Gastroesophageal sphincter (tissue), 3 donors: ENCODE measurements at regions not wholly inside any gene's neighbourhood (a gene's known extent, or its start where the extent isn't known, plus 50 kb on each side); places are given as distances from the start of the nearest gene placed in this dataset.

Experiments used
- EP300 ChIP-seq: sonication (generic); formaldehyde crosslinking; IDR thresholded peaks from one replicate; pipeline ENCODE4 v1.6.1; 2017; ENCODE audit warnings: antibody characterized with exemption, mild to moderate bottlenecking
- POLR2A ChIP-seq, 2 donors: fragments of 450-650 bp; IDR thresholded peaks; one replicate each; pipeline ENCODE4 v1.6.1; 2017; ENCODE audit warnings: antibody characterized with exemption in 2 of 2, mild to moderate bottlenecking in 2 of 2, moderate library complexity in 1 of 2
- POLR2AphosphoS5 ChIP-seq: sonication (generic); formaldehyde crosslinking; IDR thresholded peaks from one replicate; pipeline ENCODE4 v1.6.1; 2017; ENCODE audit warnings: antibody characterized with exemption
- TF ChIP-seq, protein P1 (sequence below), 4 experiments: fragments of 200-600 bp in 2 of 4; fragments of 450-650 bp in 2 of 4; sonication (generic) in 1 of 4; IDR thresholded peaks; one replicate each; pipeline ENCODE4 v1.5.1; 2017 to 2019; ENCODE audit warnings: antibody characterized with exemption in 4 of 4, mild to moderate bottlenecking in 2 of 4, moderate library complexity in 2 of 4

DNA sequence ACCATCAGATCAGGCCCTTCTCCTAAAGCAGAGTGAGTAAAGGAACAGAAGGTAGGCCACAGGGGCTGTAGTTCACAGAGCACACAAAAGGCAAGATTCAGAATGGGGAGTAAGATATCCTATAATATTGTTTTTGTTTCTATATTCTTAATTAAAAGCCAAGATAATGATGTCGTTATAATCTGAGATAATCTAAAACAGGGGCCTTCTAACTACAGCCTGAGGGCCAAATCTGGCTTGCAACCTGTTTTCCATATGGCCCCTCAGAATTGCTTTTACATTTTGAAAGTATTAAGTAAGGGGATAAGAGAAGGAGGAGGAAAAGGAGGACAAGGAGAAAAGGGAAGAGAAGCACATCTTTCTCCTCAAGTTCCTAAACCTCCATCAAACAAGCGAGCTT, 435.8 kb downstream of the CSNK1G3 start:
- no peak for TF ChIP-seq POLR2AphosphoS5
- TF ChIP-seq, protein P1, sequence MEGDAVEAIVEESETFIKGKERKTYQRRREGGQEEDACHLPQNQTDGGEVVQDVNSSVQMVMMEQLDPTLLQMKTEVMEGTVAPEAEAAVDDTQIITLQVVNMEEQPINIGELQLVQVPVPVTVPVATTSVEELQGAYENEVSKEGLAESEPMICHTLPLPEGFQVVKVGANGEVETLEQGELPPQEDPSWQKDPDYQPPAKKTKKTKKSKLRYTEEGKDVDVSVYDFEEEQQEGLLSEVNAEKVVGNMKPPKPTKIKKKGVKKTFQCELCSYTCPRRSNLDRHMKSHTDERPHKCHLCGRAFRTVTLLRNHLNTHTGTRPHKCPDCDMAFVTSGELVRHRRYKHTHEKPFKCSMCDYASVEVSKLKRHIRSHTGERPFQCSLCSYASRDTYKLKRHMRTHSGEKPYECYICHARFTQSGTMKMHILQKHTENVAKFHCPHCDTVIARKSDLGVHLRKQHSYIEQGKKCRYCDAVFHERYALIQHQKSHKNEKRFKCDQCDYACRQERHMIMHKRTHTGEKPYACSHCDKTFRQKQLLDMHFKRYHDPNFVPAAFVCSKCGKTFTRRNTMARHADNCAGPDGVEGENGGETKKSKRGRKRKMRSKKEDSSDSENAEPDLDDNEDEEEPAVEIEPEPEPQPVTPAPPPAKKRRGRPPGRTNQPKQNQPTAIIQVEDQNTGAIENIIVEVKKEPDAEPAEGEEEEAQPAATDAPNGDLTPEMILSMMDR (IDR thresholded peaks at IDR 0.05): no peak
- no peak for TF ChIP-seq POLR2A (IDR thresholded peaks at IDR 0.05)
- no peak for TF ChIP-seq EP300
